Esophagus muscularis mucosa (tissue), 4 donors: ENCODE measurements at regions not wholly inside any gene's neighbourhood (a gene's known extent, or its start where the extent isn't known, plus 50 kb on each side); places are given as distances from the start of the nearest gene placed in this dataset.

ENCODE experiments used
- DNase-seq: peaks from one replicate; pipeline ENCODE4 v3.0.0-alpha.2; 2017; ENCODE audit errors: extremely low spot score
- H3K27ac ChIP-seq, 4 donors: fragments of 200-600 bp; sonication (generic); replicated peaks in 1 of 4; 1 replicate in 3 of 4; 2 replicates in 1 of 4; pipeline ENCODE4 v1.5.1; 2016 to 2019; ENCODE audit warnings: mild to moderate bottlenecking in 1 of 4
- H3K27me3 ChIP-seq, 4 donors: fragments of 200-600 bp; sonication (generic); one replicate each; pipeline versions ENCODE4 v1.5.1 to v1.6.0; 2016 to 2019
- H3K36me3 ChIP-seq, 4 donors: fragments of 200-600 bp; sonication (generic); one replicate each; pipeline ENCODE4 v1.5.1; 2016 to 2019
- H3K4me1 ChIP-seq, 4 donors: fragments of 200-600 bp; sonication (generic); one replicate each; pipeline ENCODE4 v1.5.1; 2016 to 2019
- H3K4me3 ChIP-seq, 4 donors: fragments of 200-600 bp; sonication (generic); 1 replicate in 2 of 4; 2 replicates in 2 of 4; pipeline ENCODE4 v1.5.1; 2016 to 2019; ENCODE audit warnings: mild to moderate bottlenecking in 4 of 4, moderate library complexity in 1 of 4
- H3K9me3 ChIP-seq, 4 donors: fragments of 200-600 bp; sonication (generic); 1 replicate in 3 of 4; 2 replicates in 1 of 4; pipeline ENCODE4 v1.5.1; 2016 to 2019
- CTCF ChIP-seq, 3 experiments: fragments of 200-600 bp in 2 of 3; fragments of 450-650 bp in 1 of 3; sonication (generic) in 2 of 3; IDR thresholded peaks; one replicate each; pipeline ENCODE4 v1.5.1; 2017 to 2019; ENCODE audit warnings: antibody characterized with exemption in 3 of 3, mild to moderate bottlenecking in 2 of 3, moderate library complexity in 1 of 3
- EP300 ChIP-seq: sonication (generic); formaldehyde crosslinking; IDR thresholded peaks from one replicate; pipeline ENCODE4 v1.6.1; 2017; ENCODE audit warnings: antibody characterized with exemption
- POLR2A ChIP-seq: fragments of 450-650 bp; IDR thresholded peaks from one replicate; pipeline ENCODE4 v1.6.1; 2017; ENCODE audit warnings: antibody characterized with exemption, moderate library complexity, mild to moderate bottlenecking, low read depth
- POLR2AphosphoS5 ChIP-seq, 2 donors: sonication (generic); formaldehyde crosslinking; IDR thresholded peaks; one replicate each; pipeline ENCODE4 v1.6.1; 2017; ENCODE audit warnings: antibody characterized with exemption in 2 of 2
- WGBS: methylation state at CpG from one replicate; pipeline ENCODE4 v1.1.5; 2018; 5-methylcytosine and 5-hydroxymethylcytosine counted together
- intact Hi-C: fragments of 100-400 bp; cut with DNase I; formaldehyde crosslinking; loops from one replicate; pipeline ENCODE4 v1.15.1; 2023

- intact Hi-C loops, result no loop called here
- no peak for DNase-seq
- no peak for TF ChIP-seq EP300
- no peak for TF ChIP-seq POLR2A
- no peak for TF ChIP-seq CTCF (IDR thresholded peaks at IDR 0.05)
- no peak for TF ChIP-seq POLR2AphosphoS5 (IDR thresholded peaks at IDR 0.05)
- WGBS, result 68% methylated on average over 2 of the region's 2 CpGs
- peaks cover 0 to 13% (median 1%) of the 10 kb centered on the region in 4 donors for H3K9me3 ChIP-seq
- no peaks in the 10 kb centered on the region for H3K4me1 ChIP-seq
- H3K27ac ChIP-seq, result no peak overlapping the region
- H3K4me3 ChIP-seq, result no peak overlapping the region
- no peaks in the 10 kb centered on the region for H3K36me3 ChIP-seq
- no peaks in the 10 kb centered on the region for H3K27me3 ChIP-seq
Observed at GRCh38 chr20:22004946-22005345, 299.5 kb downstream of the PAX1 start.

DNA sequence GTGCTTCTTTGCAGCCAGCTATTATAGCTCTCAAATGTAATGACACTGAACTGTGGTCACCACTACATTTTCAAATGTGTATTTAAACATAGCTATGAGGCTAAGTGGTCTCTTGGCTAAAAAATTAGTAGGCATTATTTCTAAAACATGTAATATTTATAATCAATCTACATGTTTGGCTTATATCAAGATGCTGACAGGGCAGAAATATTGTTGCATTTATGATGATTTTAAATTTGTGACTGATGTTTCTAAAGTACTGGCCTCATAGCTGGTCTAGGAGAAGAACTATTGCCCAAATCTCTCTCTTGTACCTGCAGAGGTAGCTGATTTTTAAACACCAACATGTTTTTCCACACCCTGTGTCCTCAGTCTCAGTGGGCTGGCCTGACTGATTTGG, 298.2 kb downstream of the PAX1 start:
- Histone ChIP-seq H3K36me3 (no peaks in the 10 kb centered on the region), H3K27me3 (no peaks in the 10 kb centered on the region), H3K27ac (no peak overlapping the region), H3K4me3 (no peak overlapping the region), H3K9me3 (peaks cover 0 to 2% (median 0%) of the 10 kb centered on the region in 4 donors), H3K4me1 (no peaks in the 10 kb centered on the region)
- no peak for TF ChIP-seq POLR2AphosphoS5 (IDR thresholded peaks at IDR 0.05)
- TF ChIP-seq POLR2A, result no peak
- no peak for TF ChIP-seq EP300
- TF ChIP-seq CTCF (IDR thresholded peaks at IDR 0.05), result no peak
- DNase-seq, result no peak
- intact Hi-C loops, result no loop called here

DNA sequence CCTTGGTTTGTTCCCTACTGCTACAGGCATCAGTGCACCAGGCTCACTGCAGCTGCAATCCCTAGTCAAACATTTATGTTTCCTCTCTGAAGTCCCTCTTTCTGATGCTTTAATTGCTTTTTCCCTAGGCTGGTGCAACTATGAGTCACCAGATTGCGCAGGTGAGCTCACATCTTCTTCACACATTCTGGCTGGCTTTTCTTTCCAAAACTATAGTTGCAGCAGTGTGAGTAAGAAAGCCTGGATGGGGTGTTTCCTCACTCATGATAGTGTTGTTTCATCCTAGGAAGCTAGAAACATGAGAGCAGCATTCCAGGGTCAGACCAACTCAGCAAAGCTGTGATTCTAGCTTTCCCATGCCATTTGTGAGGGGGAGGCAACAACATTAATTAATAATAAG, 296.4 kb downstream of the PAX1 start:
- Histone ChIP-seq H3K27me3 (no peaks in the 10 kb centered on the region), H3K4me1 (no peaks in the 10 kb centered on the region), H3K4me3 (no peak overlapping the region), H3K27ac (no peak overlapping the region), H3K9me3 (no peaks in the 10 kb centered on the region), H3K36me3 (no peaks in the 10 kb centered on the region)
- WGBS, result 79% methylated on average over 1 of the region's 1 CpG
- no peak for TF ChIP-seq POLR2A
- TF ChIP-seq CTCF (IDR thresholded peaks at IDR 0.05), result no peak
- no peak for TF ChIP-seq POLR2AphosphoS5 (IDR thresholded peaks at IDR 0.05)
- TF ChIP-seq EP300, result no peak
- intact Hi-C loops, result no loop called here
- DNase-seq, result no peak

DNA sequence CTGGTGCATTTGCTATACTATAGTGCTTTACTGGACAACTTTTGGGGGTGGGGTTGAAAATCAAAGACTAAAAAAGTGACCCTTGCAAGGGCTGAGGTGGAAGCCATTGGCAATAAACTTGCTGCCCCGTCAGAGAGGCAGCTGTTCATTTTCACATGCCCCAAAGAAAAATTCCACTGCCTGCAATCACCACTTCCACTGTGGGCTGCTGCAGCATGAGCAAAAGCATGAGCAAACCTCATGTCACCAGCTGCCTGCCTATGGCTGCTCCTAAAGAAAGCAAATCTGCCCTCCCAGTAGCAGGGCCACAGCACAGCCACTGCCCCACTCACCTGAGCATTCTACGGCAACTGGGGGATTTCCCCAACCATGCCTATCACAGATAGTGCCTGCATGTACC, 290.0 kb downstream of the PAX1 start:
- intact Hi-C loops, result no loop called here
- no peak for DNase-seq
- H3K36me3 ChIP-seq, result no peaks in the 10 kb centered on the region
- TF ChIP-seq POLR2A, result no peak
- TF ChIP-seq POLR2AphosphoS5 (IDR thresholded peaks at IDR 0.05), result no peak
- no peaks in the 10 kb centered on the region for H3K27me3 ChIP-seq
- H3K4me1 ChIP-seq, result no peaks in the 10 kb centered on the region
- no peak overlapping the region for H3K4me3 ChIP-seq
- no peak overlapping the region for H3K27ac ChIP-seq
- WGBS, result 93% methylated on average over 2 of the region's 2 CpGs
- no peaks in the 10 kb centered on the region for H3K9me3 ChIP-seq

DNA sequence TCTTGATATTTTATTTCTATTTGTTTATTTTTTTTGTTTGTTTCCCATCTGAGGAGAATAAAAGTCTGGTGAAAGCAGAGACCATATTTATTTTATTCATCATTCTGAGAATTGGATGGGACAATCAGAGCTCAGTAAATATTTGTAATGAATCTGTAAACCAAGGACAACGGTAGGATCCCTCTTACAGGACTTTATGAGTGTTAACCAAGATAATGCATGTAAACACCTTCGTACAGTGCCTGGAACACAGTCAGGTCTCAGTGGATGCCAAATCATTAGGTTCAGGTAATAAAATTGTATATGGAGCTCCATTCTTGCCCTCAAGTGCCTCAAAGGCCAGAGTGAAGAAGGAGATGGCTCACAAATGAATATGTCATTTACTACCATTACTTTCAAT, 288.7 kb downstream of the PAX1 start:
- no peaks in the 10 kb centered on the region for H3K27me3 ChIP-seq
- no peaks in the 10 kb centered on the region for H3K4me1 ChIP-seq
- DNase-seq, result no peak
- H3K27ac ChIP-seq, result no peak overlapping the region
- no peaks in the 10 kb centered on the region for H3K36me3 ChIP-seq
- TF ChIP-seq CTCF (IDR thresholded peaks at IDR 0.05) (no peak), POLR2AphosphoS5 (IDR thresholded peaks at IDR 0.05) (no peak), EP300 (no peak), POLR2A (no peak)
- intact Hi-C loops, result no loop called here
- H3K4me3 ChIP-seq, result no peak overlapping the region
- no peaks in the 10 kb centered on the region for H3K9me3 ChIP-seq
- 65% methylated on average over 2 of the region's 2 CpGs for WGBS
